Esophagus muscularis mucosa (tissue), 3 donors: ENCODE measurements at regions not wholly inside any gene's neighbourhood (a gene's known extent, or its start where the extent isn't known, plus 50 kb on each side); places are given as distances from the start of the nearest gene placed in this dataset.

Experiments
- CTCF ChIP-seq, 3 experiments: fragments of 200-600 bp in 2 of 3; fragments of 450-650 bp in 1 of 3; sonication (generic) in 2 of 3; IDR thresholded peaks; one replicate each; pipeline ENCODE4 v1.5.1; 2017 to 2019; ENCODE audit warnings: antibody characterized with exemption in 3 of 3, mild to moderate bottlenecking in 2 of 3, moderate library complexity in 1 of 3
- POLR2A ChIP-seq: fragments of 450-650 bp; IDR thresholded peaks from one replicate; pipeline ENCODE4 v1.6.1; 2017; ENCODE audit warnings: antibody characterized with exemption, moderate library complexity, mild to moderate bottlenecking, low read depth
- POLR2AphosphoS5 ChIP-seq, 2 donors: sonication (generic); formaldehyde crosslinking; IDR thresholded peaks; one replicate each; pipeline ENCODE4 v1.6.1; 2017; ENCODE audit warnings: antibody characterized with exemption in 2 of 2

GRCh38 chr1:195899762-195900352 lies 708.4 kb downstream of the KCNT2 start:
- TF ChIP-seq POLR2A (no peak), POLR2AphosphoS5 (IDR thresholded peaks at IDR 0.05) (no peak), CTCF (IDR thresholded peaks at IDR 0.05) (no peak)
